ENCODE measurements at regions not wholly inside any gene's neighbourhood (a gene's known extent, or its start where the extent isn't known, plus 50 kb on each side); places are given as distances from the start of the nearest gene placed in this dataset.
A peak's percentile ranks its signal among the peaks of the same experiment; 100 is the strongest.
"Not testable (repeated sequence)": the region's sequence is repeated elsewhere in the genome, so short reads cannot be mapped to it uniquely, and the experiment has no call there.

DNA sequence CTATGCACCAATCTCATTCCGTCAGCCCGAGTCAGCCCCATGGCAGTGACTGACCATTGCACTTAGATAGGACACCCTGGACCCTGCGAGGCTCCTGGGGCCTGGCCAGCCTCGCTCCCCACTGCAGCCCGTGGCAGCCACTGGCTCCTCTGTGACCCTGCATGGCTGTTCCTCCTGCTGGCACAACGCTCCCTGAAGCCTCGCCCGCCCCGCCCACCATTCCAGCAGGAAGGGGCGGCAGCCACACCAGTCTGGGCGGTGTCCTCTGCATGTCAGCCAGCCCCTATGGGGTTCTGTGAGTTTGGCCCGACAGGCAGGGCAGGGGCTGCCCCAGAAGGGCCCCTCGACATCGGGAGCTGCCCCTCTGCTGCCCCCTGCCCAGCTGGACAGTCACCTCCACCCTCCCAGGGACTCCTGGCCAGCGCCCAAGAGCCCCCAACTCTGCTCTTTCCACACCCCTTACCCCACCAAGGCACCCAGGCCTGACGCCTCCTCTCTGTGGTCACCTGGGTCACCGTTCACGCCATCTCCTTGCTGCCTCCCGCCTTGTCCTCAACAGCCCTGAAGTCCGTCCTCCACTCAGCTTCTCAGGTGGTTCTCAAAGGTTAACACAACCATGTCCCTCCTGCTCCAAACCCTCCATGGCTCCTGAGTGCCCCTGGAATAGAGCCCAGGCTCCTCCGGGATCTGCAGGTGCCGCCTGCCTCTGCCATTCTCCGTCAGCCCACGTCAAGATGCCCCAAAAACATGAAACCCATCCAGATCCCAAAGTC is 103.5 kb downstream of the MICALL2 start:
- no peaks in the 10 kb centered on the region for H3K36me3 ChIP-seq
- peaks cover 6 to 57% (median 22%) of the 10 kb centered on the region in 9 donors for H3K27me3 ChIP-seq
- ATAC-seq (no peak), DNase-seq (peak in 2 of 5 donors; percentile 15 to 36)
- H3K4me1 ChIP-seq = no peaks in the 10 kb centered on the region
- H3K27ac ChIP-seq = no peak overlapping the region
- TF ChIP-seq, protein P1, sequence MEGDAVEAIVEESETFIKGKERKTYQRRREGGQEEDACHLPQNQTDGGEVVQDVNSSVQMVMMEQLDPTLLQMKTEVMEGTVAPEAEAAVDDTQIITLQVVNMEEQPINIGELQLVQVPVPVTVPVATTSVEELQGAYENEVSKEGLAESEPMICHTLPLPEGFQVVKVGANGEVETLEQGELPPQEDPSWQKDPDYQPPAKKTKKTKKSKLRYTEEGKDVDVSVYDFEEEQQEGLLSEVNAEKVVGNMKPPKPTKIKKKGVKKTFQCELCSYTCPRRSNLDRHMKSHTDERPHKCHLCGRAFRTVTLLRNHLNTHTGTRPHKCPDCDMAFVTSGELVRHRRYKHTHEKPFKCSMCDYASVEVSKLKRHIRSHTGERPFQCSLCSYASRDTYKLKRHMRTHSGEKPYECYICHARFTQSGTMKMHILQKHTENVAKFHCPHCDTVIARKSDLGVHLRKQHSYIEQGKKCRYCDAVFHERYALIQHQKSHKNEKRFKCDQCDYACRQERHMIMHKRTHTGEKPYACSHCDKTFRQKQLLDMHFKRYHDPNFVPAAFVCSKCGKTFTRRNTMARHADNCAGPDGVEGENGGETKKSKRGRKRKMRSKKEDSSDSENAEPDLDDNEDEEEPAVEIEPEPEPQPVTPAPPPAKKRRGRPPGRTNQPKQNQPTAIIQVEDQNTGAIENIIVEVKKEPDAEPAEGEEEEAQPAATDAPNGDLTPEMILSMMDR (IDR thresholded peaks at IDR 0.05) = no peak
- no peak for TF ChIP-seq POLR2A (IDR thresholded peaks at IDR 0.05)
- no peak overlapping the region for H3K4me3 ChIP-seq
- WGBS, 4 donors = 56 to 72% (median 61%) methylated on average over 15 to 24 of the region's 24 CpGs
- intact Hi-C loops (cut with DNase I) = no loop called here
- peaks cover 0 to 5% (median 0%) of the 10 kb centered on the region in 12 donors for H3K9me3 ChIP-seq

DNA sequence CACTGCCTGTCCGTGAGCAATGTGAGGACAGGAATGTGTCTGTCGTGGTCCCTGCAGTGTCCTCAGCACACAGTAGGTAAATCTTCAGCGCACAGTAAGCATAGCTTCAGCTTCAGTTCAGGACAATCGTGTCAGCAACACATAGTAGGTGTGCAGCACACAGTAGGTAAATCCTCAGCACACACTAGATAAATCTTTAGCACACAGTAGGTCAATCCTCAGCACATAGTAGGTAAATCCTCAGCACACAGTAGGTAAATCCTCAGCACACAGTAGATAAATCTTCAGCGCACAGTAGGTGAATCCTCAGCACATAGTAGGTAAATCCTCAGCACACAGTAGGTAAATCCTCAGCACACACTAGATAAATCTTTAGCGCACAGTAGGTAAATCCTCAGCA is 102.4 kb downstream of the MICALL2 start:
- ATAC-seq; intact Hi-C loops (cut with DNase I); DNase-seq: not testable (repeated sequence)

DNA sequence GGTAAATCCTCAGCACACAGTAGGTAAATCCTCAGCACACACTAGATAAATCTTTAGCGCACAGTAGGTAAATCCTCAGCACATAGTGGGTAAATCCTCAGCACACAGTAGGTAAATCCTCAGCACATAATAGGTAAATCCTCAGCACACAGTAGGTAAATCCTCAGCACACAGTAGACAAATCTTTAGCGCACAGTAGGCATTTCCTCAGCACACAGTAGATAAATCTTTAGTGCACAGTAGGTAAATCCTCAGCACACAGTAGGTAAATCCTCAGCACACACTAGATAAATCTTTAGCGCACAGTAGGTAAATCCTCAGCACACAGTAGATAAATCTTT is 102.0 kb downstream of the MICALL2 start:
- H3K27ac ChIP-seq; H3K36me3 ChIP-seq; DNase-seq; H3K4me3 ChIP-seq; ATAC-seq; H3K9me3 ChIP-seq; H3K4me1 ChIP-seq; intact Hi-C loops (cut with DNase I): not testable (repeated sequence)
- WGBS, 4 donors = 96 to 100% (median 98%) methylated on average over 3 of the region's 3 CpGs
- peaks cover 6 to 46% (median 22%) of the 10 kb centered on the region in 9 donors for H3K27me3 ChIP-seq

More for the DNA sequence above, 102.4 kb downstream of the MICALL2 start:
- WGBS, 4 donors = 91 to 94% (median 93%) methylated on average over 6 of the region's 6 CpGs
- not testable (repeated sequence) for H3K36me3 ChIP-seq, H3K4me1 ChIP-seq, H3K9me3 ChIP-seq, H3K27ac ChIP-seq, H3K4me3 ChIP-seq
- H3K27me3 ChIP-seq = peaks cover 6 to 49% (median 22%) of the 10 kb centered on the region in 9 donors

GRCh38 chr7:1357601-1358271 is 101.5 kb downstream of the MICALL2 start:
- intact Hi-C loops (cut with DNase I) = no loop called here
- Histone ChIP-seq H3K27ac (no peak overlapping the region), H3K36me3 (no peaks in the 10 kb centered on the region), H3K9me3 (peaks cover 0 to 5% (median 0%) of the 10 kb centered on the region in 12 donors), H3K27me3 (peaks cover 6 to 41% (median 22%) of the 10 kb centered on the region in 9 donors), H3K4me3 (no peak overlapping the region), H3K4me1 (no peaks in the 10 kb centered on the region)
- TF ChIP-seq POLR2A (IDR thresholded peaks at IDR 0.05) = no peak
- TF ChIP-seq, protein P1 (IDR thresholded peaks at IDR 0.05) = no peak
- 64 to 74% (median 70%) methylated on average over 22 to 23 of the region's 23 CpGs for WGBS, 4 donors
- ATAC-seq (no peak), DNase-seq (peak in 2 of 5 donors; percentile 12 to 40)

GRCh38 chr7:1358376-1359050 is 100.8 kb downstream of the MICALL2 start:
- Histone ChIP-seq H3K4me1 (no peaks in the 10 kb centered on the region), H3K9me3 (peaks cover 0 to 5% (median 0%) of the 10 kb centered on the region in 12 donors), H3K27ac (no peak overlapping the region), H3K4me3 (no peak overlapping the region), H3K27me3 (peaks cover 6 to 33% (median 18%) of the 10 kb centered on the region in 9 donors), H3K36me3 (no peaks in the 10 kb centered on the region)
- intact Hi-C loops (cut with DNase I) = no loop called here
- no peak for TF ChIP-seq POLR2A (IDR thresholded peaks at IDR 0.05)
- TF ChIP-seq, protein P1 (IDR thresholded peaks at IDR 0.05) = no peak
- WGBS, 4 donors = 47 to 65% (median 63%) methylated on average over 7 to 22 of the region's 22 CpGs
- DNase-seq (peak in 3 of 5 donors; percentile 8 to 22 (median 16)), ATAC-seq (no peak)

Data from heart left ventricle (tissue), 16 donors.